G401 (cell line): ENCODE measurements at regions not wholly inside any gene's neighbourhood (a gene's known extent, or its start where the extent isn't known, plus 50 kb on each side); places are given as distances from the start of the nearest gene placed in this dataset.

Experiments
- DNase-seq: peaks from one replicate; pipeline ENCODE4 v3.0.0-alpha.2; 2015; ENCODE audit warnings: low spot score
- in situ Hi-C: cut with HindIII; loops from 2 replicates; pipeline ENCODE4 v1.10.0; 2016; ENCODE audit warnings: low sequenced_read_pairs, mixed read lengths

GRCh38 chr1:177849579-177850290 is 120.1 kb downstream of the SEC16B start:
- in situ Hi-C loops, result no loop called here
- no peak for DNase-seq

- DNase-seq, result no peak
- in situ Hi-C loops, result no loop called here
These were observed 120.7 kb downstream of the SEC16B start for GRCh38 chr1:177849130-177849529.

GRCh38 chr1:177848577-177848976 is 121.3 kb downstream of the SEC16B start:
- in situ Hi-C loops, result no loop called here
- no peak for DNase-seq

- DNase-seq, result no peak
- in situ Hi-C loops, result no loop called here
These were observed 122.0 kb downstream of the SEC16B start for GRCh38 chr1:177847843-177848242.

- DNase-seq, result no peak
- in situ Hi-C loops, result no loop called here
These were observed 130.9 kb downstream of the SEC16B start for GRCh38 chr1:177838907-177839485.

GRCh38 chr1:177833631-177834030 is 136.2 kb downstream of the SEC16B start:
- in situ Hi-C loops, result no loop called here
- DNase-seq, result no peak

GRCh38 chr1:177830531-177831135 is 139.2 kb downstream of the SEC16B start:
- in situ Hi-C loops, result no loop called here
- DNase-seq, result no peak

- DNase-seq, result no peak
- in situ Hi-C loops, result no loop called here
These were observed 144.5 kb downstream of the SEC16B start for GRCh38 chr1:177825276-177825901.

GRCh38 chr1:177824508-177824982 is 145.3 kb downstream of the SEC16B start:
- DNase-seq, result no peak
- in situ Hi-C loops, result no loop called here

GRCh38 chr1:177820213-177820612 is 149.6 kb downstream of the SEC16B start:
- in situ Hi-C loops, result no loop called here

GRCh38 chr1:177817937-177818875 is 151.7 kb downstream of the SEC16B start:
- no peak for DNase-seq

More at GRCh38 chr1:177820213-177820612, 149.6 kb downstream of the SEC16B start:
- DNase-seq, result no peak

GRCh38 chr1:177812650-177813049 is 157.2 kb downstream of the SEC16B start:
- in situ Hi-C loops, result no loop called here
- DNase-seq, result no peak

More at GRCh38 chr1:177817937-177818875, 151.7 kb downstream of the SEC16B start:
- in situ Hi-C loops, result no loop called here

- DNase-seq, result no peak
- in situ Hi-C loops, result no loop called here
These were observed 157.7 kb downstream of the SEC16B start for GRCh38 chr1:177812144-177812543.

GRCh38 chr1:177811429-177811828 is 158.4 kb downstream of the SEC16B start:
- in situ Hi-C loops, result no loop called here
- no peak for DNase-seq

GRCh38 chr1:177809819-177810218 is 160.0 kb downstream of the SEC16B start:
- in situ Hi-C loops, result no loop called here
- DNase-seq, result no peak

- in situ Hi-C loops, result no loop called here
- no peak for DNase-seq
These were observed 167.6 kb downstream of the SEC16B start for GRCh38 chr1:177802304-177802703.

GRCh38 chr1:177801790-177802189 is 168.1 kb downstream of the SEC16B start:
- in situ Hi-C loops, result no loop called here
- DNase-seq, result peak; percentile 12

GRCh38 chr1:177800400-177801088 is 169.3 kb downstream of the SEC16B start:
- in situ Hi-C loops, result no loop called here
- no peak for DNase-seq
